A549 (cell line): ENCODE measurements at regions not wholly inside any gene's neighbourhood (a gene's known extent, or its start where the extent isn't known, plus 50 kb on each side); places are given as distances from the start of the nearest gene placed in this dataset.
A peak's percentile ranks its signal among the peaks of the same experiment; 100 is the strongest.

Experiments
- ATAC-seq, 2 experiments: fragments of 200-7000 bp in 1 of 2; fragments of >200 bp in 1 of 2; cut with Nextera tagmentation in 1 of 2; cut with Tn5 transposase in 1 of 2; 3 replicates each; pipeline versions ENCODE4 v1.8.0 to v1.9.1; 2018 to 2020; ENCODE audit warnings: mild to moderate bottlenecking in 1 of 2, moderate library complexity in 1 of 2
- CTCF ChIA-PET: fragments of 300-600 bp; sonication (Branson Sonifier 250); formaldehyde crosslinking; extraction: SDS; loops from one replicate; lab custom pipeline; 2021; ENCODE audit warnings: antibody characterized with exemption, inconsistent platforms; lab: Yijun Ruan, JAX
- POLR2A ChIA-PET: fragments of 350-600 bp; formaldehyde crosslinking; extraction: SDS; loops from one replicate; lab custom pipeline; 2021; ENCODE audit warnings: antibody characterized with exemption, inconsistent platforms; lab: Yijun Ruan, JAX
- DNase-seq, 2 experiments: peaks; one replicate each; pipeline versions ENCODE4 v3.0.0 to v3.0.0-alpha.2; 2011 to 2016; ENCODE audit warnings: low read depth in 1 of 2, low spot score in 1 of 2
- FAIRE-seq: peaks from 2 replicates; lab custom pipeline; 2011; peaks lifted over from hg19 to GRCh38; lab: Jason Lieb, UNC
- H3K27ac ChIP-seq, 2 experiments: fragments of >200 bp; sonication (Bioruptor Twin); formaldehyde crosslinking; 3 replicates each; pipeline ENCODE4 v1.5.1; 2016 to 2017
- H3K4me1 ChIP-seq: fragments of >200 bp; sonication (Bioruptor Twin); formaldehyde crosslinking; 3 replicates; pipeline ENCODE4 v1.6.1; 2016
- H3K4me2 ChIP-seq: fragments of >200 bp; sonication (Bioruptor Twin); formaldehyde crosslinking; 3 replicates; pipeline ENCODE4 v1.6.1; 2016
- H3K4me3 ChIP-seq: fragments of >200 bp; sonication (Bioruptor Twin); formaldehyde crosslinking; 3 replicates; pipeline ENCODE4 v1.5.1; 2016
- H3K9me3 ChIP-seq: fragments of >200 bp; sonication (Bioruptor Twin); formaldehyde crosslinking; 3 replicates; pipeline ENCODE4 v1.6.1; 2016
- ATOH8 ChIP-seq: fragments of 250-450 bp; sonication (Bioruptor Pico); IDR thresholded peaks from 2 replicates; pipeline ENCODE4 v1.5.0; 2020; ENCODE audit warnings: low read depth, mild to moderate bottlenecking, moderate library complexity
- BCL3 ChIP-seq: fragments of >200 bp; sonication (Bioruptor Twin); formaldehyde crosslinking; IDR thresholded peaks from 3 replicates; pipeline ENCODE4 v1.6.1; 2016
- BHLHE40 ChIP-seq: IDR thresholded peaks from 2 replicates; pipeline ENCODE4 v1.6.1; 2012; ENCODE audit warnings: low read depth, low read length, inconsistent platforms
- CEBPB ChIP-seq, 2 experiments: fragments of >200 bp in 1 of 2; sonication (Bioruptor Twin) in 1 of 2; formaldehyde crosslinking in 1 of 2; IDR thresholded peaks; 2 replicates each; pipeline ENCODE4 v1.6.1; 2012 to 2016
- CHD2 ChIP-seq: fragments of 150-350 bp; IDR thresholded peaks from 2 replicates; pipeline ENCODE4 v1.6.1; 2014; ENCODE audit warnings: low read length; ENCODE audit not compliant: partially characterized antibody
- CTCF ChIP-seq: fragments of >200 bp; sonication (Bioruptor Twin); formaldehyde crosslinking; IDR thresholded peaks from 3 replicates; pipeline ENCODE4 v1.5.1; 2016
- FOXS1 ChIP-seq: fragments of 250-450 bp; sonication (Bioruptor Pico); IDR thresholded peaks from 2 replicates; pipeline ENCODE4 v1.5.0; 2020; ENCODE audit warnings: mild to moderate bottlenecking, moderate library complexity
- GATA3 ChIP-seq: IDR thresholded peaks from 2 replicates; pipeline ENCODE4 v1.6.1; 2012; ENCODE audit warnings: borderline replicate concordance
- HES2 ChIP-seq: fragments of >200 bp; sonication (Bioruptor Twin); formaldehyde crosslinking; IDR thresholded peaks from 2 replicates; pipeline ENCODE4 v1.6.1; 2016
- HOXB13 ChIP-seq: fragments of 250-450 bp; sonication (Bioruptor Pico); IDR thresholded peaks from 2 replicates; pipeline ENCODE4 v1.5.0; 2020; ENCODE audit warnings: low read depth, mild to moderate bottlenecking, moderate library complexity
- HOXB5 ChIP-seq: fragments of 250-450 bp; sonication (Bioruptor Pico); IDR thresholded peaks from 2 replicates; pipeline ENCODE4 v1.5.0; 2020; ENCODE audit warnings: mild to moderate bottlenecking, moderate library complexity
- JUN ChIP-seq, 2 experiments: fragments of >200 bp; sonication (Bioruptor Twin); formaldehyde crosslinking; IDR thresholded peaks; 2 replicates in 1 of 2; 3 replicates in 1 of 2; pipeline ENCODE4 v1.6.1; 2016 to 2017
- KDM1A ChIP-seq: fragments of 200-600 bp; sonication (generic); IDR thresholded peaks from 2 replicates; pipeline ENCODE4 v1.6.1; 2016; ENCODE audit warnings: low read depth, mild to moderate bottlenecking
- MAX ChIP-seq: IDR thresholded peaks from 2 replicates; pipeline ENCODE4 v1.6.1; 2012
- MAZ ChIP-seq: fragments of 150-350 bp; IDR thresholded peaks from 2 replicates; pipeline ENCODE4 v1.6.1; 2014; ENCODE audit warnings: antibody characterized with exemption, low read depth, low read length, borderline replicate concordance
- NPAS2 ChIP-seq: fragments of 250-450 bp; sonication (Bioruptor Pico); IDR thresholded peaks from 2 replicates; pipeline ENCODE4 v1.8.0; 2022; ENCODE audit warnings: mild to moderate bottlenecking, moderate library complexity, borderline replicate concordance
- PBX3 ChIP-seq: IDR thresholded peaks from 2 replicates; pipeline ENCODE4 v1.6.1; 2012
- PHF8 ChIP-seq: fragments of 200-600 bp; sonication (generic); IDR thresholded peaks from 2 replicates; pipeline ENCODE4 v1.6.1; 2016; ENCODE audit warnings: low read depth, mild to moderate bottlenecking, antibody characterized with exemption, moderate library complexity, borderline replicate concordance
- POLR2AphosphoS2 ChIP-seq: conservative IDR thresholded peaks from 2 replicates; pipeline ENCODE4 v1.6.1; 2012; ENCODE audit warnings: low read length, improper control_type of control experiment, inconsistent platforms
- RARB ChIP-seq: fragments of 250-450 bp; sonication (Bioruptor Pico); IDR thresholded peaks from 2 replicates; pipeline ENCODE4 v1.8.0; 2021; ENCODE audit warnings: mild to moderate bottlenecking, moderate library complexity
- SMC3 ChIP-seq: fragments of >200 bp; sonication (Bioruptor Twin); formaldehyde crosslinking; IDR thresholded peaks from 3 replicates; pipeline ENCODE4 v1.6.1; 2018; ENCODE audit warnings: inconsistent platforms
- SREBF2 ChIP-seq: fragments of 450-650 bp; IDR thresholded peaks from 2 replicates; pipeline ENCODE4 v1.6.1; 2014; ENCODE audit warnings: mild to moderate bottlenecking, moderate library complexity
- ZC3H11A ChIP-seq: fragments of 450-650 bp; IDR thresholded peaks from 2 replicates; pipeline ENCODE4 v1.6.1; 2014; ENCODE audit warnings: antibody characterized with exemption, mild to moderate bottlenecking
- ZFP36 ChIP-seq: fragments of 450-650 bp; IDR thresholded peaks from 2 replicates; pipeline ENCODE4 v1.6.1; 2014; ENCODE audit warnings: borderline replicate concordance; ENCODE audit not compliant: partially characterized antibody
- WGBS: methylation state at CpG from one replicate; pipeline ENCODE4 v1.1.6; 2017; ENCODE audit errors: missing lambda C conversion rate; 5-methylcytosine and 5-hydroxymethylcytosine counted together

GRCh38 chr2:16034151-16034974 is 94.0 kb downstream of the MYCN start:
- CTCF ChIA-PET: no interaction called here
- TF ChIP-seq ZC3H11A (no peak), JUN (IDR thresholded peaks at IDR 0.05) (no peak), SREBF2 (no peak), RARB (no peak), SMC3 (no peak)
- TF ChIP-seq, all 56 proteins: peak for 0
- Histone ChIP-seq H3K9me3 (no peaks in the 10 kb centered on the region; the same call in 2 of the 3 replicates), H3K27ac (no peak overlapping the region), H3K4me3 (no peak overlapping the region), H3K4me2 (no peak overlapping the region), H3K4me1 (no peaks in the 10 kb centered on the region)
- peak; percentile 29 to 35 for DNase-seq
- ATAC-seq: peak; percentile 30 to 80; a peak in 3 of 6 replicates
- FAIRE-seq: no peak
- WGBS: 24% methylated on average over 5 of the region's 5 CpGs
- POLR2A ChIA-PET: no interaction called here

- WGBS: 80% methylated on average over 4 of the region's 4 CpGs
- FAIRE-seq: no peak
- ATAC-seq: no peak
- no peaks in the 10 kb centered on the region; the same call in 2 of the 3 replicates for H3K9me3 ChIP-seq
- no peak overlapping the region for H3K4me3 ChIP-seq
- H3K4me1 ChIP-seq: no peaks in the 10 kb centered on the region
- H3K27ac ChIP-seq: no peak overlapping the region
- ChIA-PET CTCF (no interaction called here), POLR2A (no interaction called here)
- H3K4me2 ChIP-seq: no peak overlapping the region
- TF ChIP-seq HOXB13 (no peak), FOXS1 (CRISPR knock-in tag) (no peak), KDM1A (no peak), ZFP36 (no peak)
- DNase-seq: no peak
Measured at GRCh38 chr2:16033032-16033293, 92.6 kb downstream of the MYCN start.

GRCh38 chr2:16032282-16033031 is 92.1 kb downstream of the MYCN start:
- no peak for TF ChIP-seq KDM1A
- TF ChIP-seq HOXB13: no peak
- TF ChIP-seq POLR2AphosphoS2: no peak
- TF ChIP-seq NPAS2 (CRISPR knock-in tag): no peak
- TF ChIP-seq ATOH8: no peak
- no peak for TF ChIP-seq BHLHE40
- no peak for TF ChIP-seq HOXB5
- TF ChIP-seq PBX3: no peak
- TF ChIP-seq FOXS1 (CRISPR knock-in tag): no peak
- TF ChIP-seq MAZ: no peak
- TF ChIP-seq MAX: no peak
- no peak for TF ChIP-seq CTCF
- TF ChIP-seq PHF8: no peak
- no peak for TF ChIP-seq CEBPB (IDR thresholded peaks at IDR 0.05)
- TF ChIP-seq BCL3: no peak
- no peak for TF ChIP-seq RARB
- no peak for TF ChIP-seq CHD2
- TF ChIP-seq HES2: no peak
- TF ChIP-seq GATA3: no peak
- TF ChIP-seq, all 56 proteins: peak for 0
- Histone ChIP-seq H3K4me3 (no peak overlapping the region), H3K4me2 (no peak overlapping the region), H3K4me1 (no peaks in the 10 kb centered on the region), H3K27ac (no peak overlapping the region), H3K9me3 (no peaks in the 10 kb centered on the region; the same call in 2 of the 3 replicates)
- CTCF ChIA-PET: no interaction called here
- FAIRE-seq (no peak), ATAC-seq (no peak), DNase-seq (no peak)
- POLR2A ChIA-PET: no interaction called here
- 72% methylated on average over 11 of the region's 11 CpGs for WGBS
